ENCODE measurements at regions not wholly inside any gene's neighbourhood (a gene's known extent, or its start where the extent isn't known, plus 50 kb on each side); places are given as distances from the start of the nearest gene placed in this dataset.
A peak's percentile ranks its signal among the peaks of the same experiment; 100 is the strongest.

DNA sequence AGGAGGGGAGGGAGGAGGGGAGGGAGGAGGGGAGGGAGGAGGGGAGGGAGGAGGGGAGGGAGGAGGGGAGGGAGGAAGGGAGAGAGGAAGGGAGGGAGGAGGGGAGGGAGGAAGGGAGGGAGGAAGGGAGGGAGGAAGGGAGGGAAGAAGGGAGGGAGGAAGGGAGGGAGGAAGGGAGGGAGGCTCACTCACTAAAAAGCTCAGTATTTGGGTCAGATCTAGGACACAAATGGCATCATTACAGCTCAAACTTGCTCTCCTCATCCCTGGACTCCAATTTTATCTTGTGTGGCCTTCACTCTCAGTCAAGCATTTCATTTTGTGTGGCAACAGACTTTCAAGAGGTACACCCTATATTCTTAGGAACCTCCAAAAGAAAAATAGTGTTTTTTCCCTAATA lies 435.4 kb downstream of the IRS1 start:
- no peak for DNase-seq

- no peak for DNase-seq
These were observed 436.6 kb downstream of the IRS1 start for GRCh38 chr2:226362980-226363379.

DNA sequence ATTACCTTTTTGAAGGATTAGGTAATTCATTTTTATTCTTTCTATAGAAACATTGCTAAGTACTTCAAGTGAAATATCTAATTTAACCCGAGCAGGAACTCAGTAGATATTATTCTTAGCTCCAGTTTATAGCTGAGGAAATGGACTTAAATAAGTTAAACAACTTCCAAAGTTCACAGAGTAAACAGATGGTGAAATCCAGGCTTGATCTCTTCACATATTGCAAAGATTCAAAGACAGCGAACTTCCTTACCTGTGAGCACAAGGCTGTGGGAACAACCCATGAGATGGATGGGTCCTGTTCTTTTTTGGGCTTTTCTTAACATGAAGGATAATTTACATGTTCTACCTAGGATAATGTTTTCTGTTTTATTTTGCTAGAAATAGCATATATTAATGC lies 439.0 kb downstream of the IRS1 start:
- no peak for DNase-seq

- DNase-seq = no peak
These were observed 440.9 kb downstream of the IRS1 start for GRCh38 chr2:226358688-226359087.

GRCh38 chr2:226357816-226358215 lies 441.8 kb downstream of the IRS1 start:
- no peak for DNase-seq

DNA sequence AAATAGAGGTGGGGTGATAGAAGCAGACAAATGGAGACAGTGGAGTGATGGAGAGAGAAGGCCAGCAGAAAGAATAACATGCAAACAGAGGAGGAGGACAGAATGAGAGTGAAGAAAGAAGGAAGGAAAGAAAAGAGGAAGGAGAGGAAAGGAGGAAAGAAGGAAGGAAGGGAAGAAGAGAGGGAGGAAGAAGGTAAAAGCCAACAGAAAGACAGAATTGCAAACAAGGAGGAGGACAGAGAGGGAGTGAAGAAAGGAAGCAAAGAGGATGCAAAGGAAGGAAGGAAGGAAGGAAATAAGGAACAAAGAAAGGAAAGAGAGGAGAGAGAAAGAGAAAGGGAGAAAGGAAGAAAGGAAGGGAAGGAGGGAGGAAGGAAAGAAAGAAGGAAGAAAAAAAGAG lies 444.0 kb downstream of the IRS1 start:
- DNase-seq = no peak

DNA sequence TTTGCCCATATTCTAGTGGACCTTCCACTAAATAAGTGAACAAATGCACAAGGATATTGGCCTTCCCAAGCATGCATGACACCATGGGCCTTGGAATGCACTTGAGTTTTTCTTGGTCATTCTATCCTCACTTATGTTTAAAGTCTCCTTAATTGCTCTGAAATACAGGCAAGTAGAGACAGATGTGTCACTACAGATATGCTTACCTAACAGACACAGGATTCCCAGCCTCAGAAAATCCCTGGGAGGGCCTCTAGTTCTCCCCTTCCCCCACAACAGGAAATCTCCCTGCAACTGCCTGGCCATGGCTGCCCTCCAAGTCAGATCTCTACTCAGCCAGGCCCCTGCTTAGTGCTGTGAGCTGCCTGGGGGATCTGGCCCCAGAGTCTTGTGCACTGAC lies 445.2 kb downstream of the IRS1 start:
- no peak for DNase-seq

DNA sequence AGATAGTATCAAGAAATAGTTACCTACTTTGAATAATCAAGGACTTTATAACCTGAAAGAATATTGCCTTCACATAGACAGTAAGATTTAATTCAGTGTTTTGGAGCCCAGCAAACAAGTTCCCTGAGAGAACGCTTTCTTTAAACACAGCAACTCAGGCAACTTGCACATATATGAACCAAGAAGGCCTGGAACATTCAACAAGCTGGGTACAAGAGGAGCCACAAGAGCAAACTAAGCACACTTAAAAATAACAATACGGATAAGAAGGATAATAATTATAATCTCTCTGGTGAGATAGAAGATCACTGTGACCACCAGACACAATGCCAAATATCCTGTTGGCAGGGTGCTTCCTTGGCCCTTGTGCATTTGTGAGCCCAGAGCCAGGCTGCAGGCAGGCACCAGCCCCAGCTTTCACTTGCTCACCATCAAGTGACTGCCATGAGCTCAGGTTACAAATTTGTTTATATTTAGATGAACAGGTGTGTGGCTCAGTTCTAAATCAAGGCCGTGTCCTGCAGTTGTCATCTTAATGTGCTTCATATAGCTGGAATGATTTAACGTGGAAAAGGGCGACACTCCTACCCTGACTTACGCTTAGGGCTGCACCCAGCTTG lies 446.6 kb downstream of the IRS1 start:
- DNase-seq = no peak

DNA sequence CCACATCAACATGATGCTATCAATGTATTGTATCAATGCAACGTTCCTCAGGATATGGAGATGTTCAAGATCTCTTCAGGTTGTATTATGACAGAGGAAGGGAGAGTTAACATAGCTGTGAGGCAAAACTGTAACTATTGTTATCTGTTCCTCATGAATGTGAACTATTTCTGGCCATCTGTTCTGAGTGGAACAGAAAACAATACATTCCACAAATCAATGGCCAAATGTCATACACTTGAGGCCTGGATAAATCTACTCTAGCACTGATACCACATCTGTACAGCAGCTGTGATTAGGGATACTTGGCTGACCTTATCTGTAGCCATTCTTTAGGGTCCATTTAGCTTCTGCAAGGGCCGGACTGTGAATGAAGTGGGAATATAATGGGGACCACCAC lies 447.9 kb downstream of the IRS1 start:
- DNase-seq = no peak

DNA sequence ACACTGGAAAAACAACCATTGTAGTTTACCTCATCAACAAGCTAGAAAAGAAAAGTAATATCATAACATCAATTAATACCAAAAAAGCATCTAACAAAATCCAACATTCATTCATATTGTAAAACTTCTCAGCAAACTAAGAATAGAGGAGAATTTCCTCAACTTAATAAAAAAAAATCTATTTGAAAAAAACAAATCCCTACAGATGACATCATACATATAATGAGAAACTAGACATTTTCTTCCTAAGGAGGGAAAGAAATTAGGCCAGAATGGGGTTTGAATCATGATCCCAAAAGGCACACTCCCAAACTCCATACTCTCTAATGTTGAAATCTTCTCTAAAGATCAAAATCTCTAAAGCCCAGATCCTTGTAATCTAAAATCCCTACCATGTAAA lies 460.0 kb downstream of the IRS1 start:
- no peak for DNase-seq

DNA sequence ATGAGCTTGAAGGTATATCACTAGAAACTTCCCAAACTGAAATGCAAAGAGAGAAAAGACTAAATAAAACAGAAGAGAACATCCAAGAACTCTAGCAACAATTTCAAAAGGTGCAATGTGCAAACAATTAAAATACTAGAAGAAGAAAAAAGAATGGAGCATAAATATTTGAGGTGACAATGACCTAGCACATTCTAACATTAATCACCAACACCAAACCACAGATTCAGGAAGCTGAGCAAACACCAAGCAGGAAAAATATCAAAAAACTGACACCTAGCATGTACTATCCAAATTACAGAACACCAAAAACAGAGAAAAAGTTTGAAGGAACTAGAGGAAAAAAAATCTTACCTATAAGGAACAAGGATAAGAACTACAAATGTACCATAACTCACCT lies 460.8 kb downstream of the IRS1 start:
- no peak for DNase-seq

DNA sequence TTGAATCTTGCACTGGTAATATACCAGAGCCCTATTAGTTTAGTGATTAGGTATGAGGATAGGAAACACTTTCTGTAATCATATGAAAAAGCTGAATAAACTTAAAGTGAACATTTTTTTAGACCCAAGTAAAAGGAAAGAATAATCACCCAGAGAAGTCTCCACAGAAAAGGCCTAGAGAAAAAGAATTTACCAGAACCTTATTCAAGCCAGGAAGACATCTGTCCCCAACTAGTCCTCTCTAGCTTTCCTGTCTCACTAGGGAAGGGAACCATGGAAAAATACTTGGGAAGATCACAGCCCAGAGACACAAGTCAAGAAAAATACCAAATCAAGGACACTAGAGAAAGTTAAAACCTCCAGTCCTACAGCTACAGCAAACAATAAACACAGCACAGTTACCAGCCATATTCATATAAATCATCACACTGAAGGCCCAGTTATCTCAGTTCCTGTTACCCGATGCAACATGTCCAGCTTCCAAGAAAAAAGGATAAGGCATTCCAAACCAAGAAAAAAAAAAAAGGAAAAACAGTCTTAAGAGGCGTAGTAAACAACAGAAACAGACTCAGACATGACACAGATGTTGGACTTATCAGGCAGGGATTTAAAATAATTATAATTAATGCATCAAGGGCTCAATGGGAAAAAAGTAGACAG lies 461.5 kb downstream of the IRS1 start:
- DNase-seq = no peak

DNA sequence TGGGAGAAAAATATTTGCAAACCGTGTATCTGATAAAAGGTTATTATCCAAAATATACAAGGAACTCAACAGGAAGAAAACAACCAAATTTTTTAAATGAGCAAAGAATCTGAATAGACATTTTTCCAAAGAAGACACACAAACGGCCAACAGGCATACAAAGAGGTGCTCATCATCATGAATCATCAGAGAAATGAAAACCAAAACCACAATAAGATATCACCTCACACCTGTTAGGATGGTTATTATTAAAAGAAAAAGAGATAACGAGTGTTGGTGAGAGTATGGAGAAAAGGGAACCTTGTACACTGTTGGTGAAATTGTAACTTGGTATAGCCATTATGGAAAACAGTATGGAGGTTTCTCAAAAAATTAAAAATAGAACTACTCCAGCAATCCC lies 463.3 kb downstream of the IRS1 start:
- DNase-seq = no peak

GRCh38 chr2:226334981-226335720 lies 464.5 kb downstream of the IRS1 start:
- DNase-seq = no peak

DNA sequence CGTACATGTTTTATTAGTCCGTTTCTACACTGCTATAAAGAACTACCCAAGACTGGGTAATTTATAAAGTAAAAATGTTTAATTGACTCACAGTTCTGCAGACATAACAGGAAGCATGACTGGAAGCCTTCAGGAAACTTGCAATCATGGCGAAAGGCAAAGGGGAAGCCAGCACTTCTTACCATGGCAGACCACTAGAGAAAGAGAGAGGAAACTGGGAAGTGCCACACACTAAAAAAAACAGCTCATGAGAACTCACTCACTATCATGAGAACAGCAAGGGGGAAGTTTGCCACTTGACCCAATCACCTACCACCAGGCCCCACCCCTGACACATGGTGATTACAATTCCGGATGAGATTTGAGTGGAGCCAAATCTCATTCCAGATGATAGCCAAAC lies 466.2 kb downstream of the IRS1 start:
- peak; percentile 31 for DNase-seq

GRCh38 chr2:226330206-226330605 lies 469.4 kb downstream of the IRS1 start:
- DNase-seq = no peak

- DNase-seq = no peak
These were observed 470.4 kb downstream of the IRS1 start for GRCh38 chr2:226329180-226329579.

- DNase-seq = no peak
These were observed 471.8 kb downstream of the IRS1 start for GRCh38 chr2:226327830-226328229.

DNA sequence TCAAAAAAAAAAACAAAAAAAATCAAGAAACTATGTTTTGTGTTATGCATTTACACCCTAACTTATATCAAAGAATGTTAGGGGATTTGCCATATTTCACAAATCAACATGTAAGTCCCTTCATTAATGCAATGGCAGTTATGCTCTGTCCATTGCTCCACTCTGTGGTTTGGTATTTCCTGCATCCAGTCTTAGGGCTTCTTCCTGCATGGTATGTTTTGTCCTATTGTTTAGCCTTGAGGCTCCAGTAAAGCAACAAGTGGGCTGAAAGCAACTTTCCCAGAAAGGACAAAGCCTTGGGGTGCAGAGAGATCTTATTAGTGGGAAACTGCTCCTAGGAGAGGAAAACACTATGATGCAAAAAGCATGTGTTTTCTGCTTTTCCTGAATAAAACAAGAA lies 474.1 kb downstream of the IRS1 start:
- DNase-seq = peak; percentile 59

GRCh38 chr2:226320076-226320948 lies 479.3 kb downstream of the IRS1 start:
- DNase-seq = no peak

GRCh38 chr2:226317970-226318369 lies 481.6 kb downstream of the IRS1 start:
- no peak for DNase-seq

GRCh38 chr2:226313060-226313459 lies 486.6 kb downstream of the IRS1 start:
- no peak for DNase-seq

DNA sequence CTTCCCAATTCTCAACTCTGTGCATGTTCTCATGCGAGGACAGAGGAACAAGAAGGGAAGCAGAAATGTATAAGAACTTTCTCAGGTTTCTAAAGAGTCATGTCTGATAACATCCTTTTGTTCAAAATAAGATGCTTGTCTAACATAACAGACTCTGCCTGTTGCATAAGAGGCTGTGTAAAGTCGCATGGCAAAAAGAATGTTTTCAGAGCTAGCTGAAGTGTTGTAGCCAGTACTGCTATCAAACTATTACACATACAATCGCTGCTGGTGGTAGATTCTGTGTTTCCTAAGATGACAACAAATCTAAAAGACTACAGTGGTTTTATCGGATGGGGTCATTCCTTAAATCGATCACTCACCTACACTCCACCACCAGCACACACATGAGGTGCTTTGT lies 487.5 kb downstream of the IRS1 start:
- DNase-seq = no peak
